GM12872 (cell line): ENCODE measurements at regions not wholly inside any gene's neighbourhood (a gene's known extent, or its start where the extent isn't known, plus 50 kb on each side); places are given as distances from the start of the nearest gene placed in this dataset.

Experiments used
- TF ChIP-seq, protein P1 (sequence below): IDR thresholded peaks from 3 replicates; pipeline ENCODE4 v1.5.1; 2011; ENCODE audit warnings: low read depth, mild to moderate bottlenecking, low read length, moderate library complexity; ENCODE audit not compliant: insufficient read depth

DNA sequence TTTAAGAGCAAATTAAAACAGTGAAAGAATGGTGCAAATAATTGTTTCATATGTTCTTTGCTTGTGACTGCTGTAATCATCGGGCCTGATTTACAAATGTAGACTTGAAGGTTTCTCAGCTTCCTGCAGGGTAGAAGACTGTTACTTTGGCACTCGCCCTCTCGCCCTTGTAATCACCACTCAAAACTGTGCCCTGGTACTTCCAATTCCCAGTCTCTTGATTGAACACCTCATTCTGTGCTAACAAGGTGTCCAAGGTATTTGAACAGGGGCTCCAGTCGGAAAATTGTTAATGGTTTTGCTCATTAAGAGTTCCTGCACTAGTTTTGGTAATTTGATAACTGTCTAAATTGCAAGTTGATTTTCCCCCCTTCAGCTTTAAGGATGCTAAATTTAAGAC lies 209.5 kb downstream of the ZIC1 start:
- TF ChIP-seq, protein P1, sequence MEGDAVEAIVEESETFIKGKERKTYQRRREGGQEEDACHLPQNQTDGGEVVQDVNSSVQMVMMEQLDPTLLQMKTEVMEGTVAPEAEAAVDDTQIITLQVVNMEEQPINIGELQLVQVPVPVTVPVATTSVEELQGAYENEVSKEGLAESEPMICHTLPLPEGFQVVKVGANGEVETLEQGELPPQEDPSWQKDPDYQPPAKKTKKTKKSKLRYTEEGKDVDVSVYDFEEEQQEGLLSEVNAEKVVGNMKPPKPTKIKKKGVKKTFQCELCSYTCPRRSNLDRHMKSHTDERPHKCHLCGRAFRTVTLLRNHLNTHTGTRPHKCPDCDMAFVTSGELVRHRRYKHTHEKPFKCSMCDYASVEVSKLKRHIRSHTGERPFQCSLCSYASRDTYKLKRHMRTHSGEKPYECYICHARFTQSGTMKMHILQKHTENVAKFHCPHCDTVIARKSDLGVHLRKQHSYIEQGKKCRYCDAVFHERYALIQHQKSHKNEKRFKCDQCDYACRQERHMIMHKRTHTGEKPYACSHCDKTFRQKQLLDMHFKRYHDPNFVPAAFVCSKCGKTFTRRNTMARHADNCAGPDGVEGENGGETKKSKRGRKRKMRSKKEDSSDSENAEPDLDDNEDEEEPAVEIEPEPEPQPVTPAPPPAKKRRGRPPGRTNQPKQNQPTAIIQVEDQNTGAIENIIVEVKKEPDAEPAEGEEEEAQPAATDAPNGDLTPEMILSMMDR, result no peak

DNA sequence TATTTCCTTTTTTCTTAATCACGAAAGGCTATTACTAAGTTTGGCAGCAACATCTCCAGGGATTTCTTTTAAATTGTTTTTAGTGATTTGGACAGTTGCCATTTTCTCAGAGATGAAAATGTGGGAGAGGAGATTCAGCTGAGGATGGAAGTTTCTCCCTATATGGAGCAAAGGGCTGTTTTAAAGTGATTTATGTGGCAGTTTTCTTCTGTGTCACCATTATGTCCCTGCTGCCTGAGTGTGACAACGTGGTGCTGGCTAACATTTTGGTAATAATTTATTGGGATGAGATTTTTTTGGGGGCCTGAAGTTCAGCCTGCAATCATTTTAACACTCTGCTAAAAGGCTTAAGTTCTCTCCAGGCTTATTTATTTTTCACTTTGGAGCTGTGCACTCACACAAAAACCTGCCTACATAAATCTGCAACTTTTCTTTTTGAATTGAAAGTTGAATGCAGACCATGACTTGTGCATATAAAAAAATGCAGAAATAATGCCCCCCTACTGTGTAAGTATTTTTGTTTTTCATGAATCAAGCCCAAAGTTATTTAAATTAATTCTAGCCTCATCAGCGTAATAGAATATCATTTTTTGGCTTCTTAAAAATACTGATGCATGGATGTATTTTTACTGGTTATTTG lies 210.9 kb downstream of the ZIC1 start:
- TF ChIP-seq, protein P1, result no peak

DNA sequence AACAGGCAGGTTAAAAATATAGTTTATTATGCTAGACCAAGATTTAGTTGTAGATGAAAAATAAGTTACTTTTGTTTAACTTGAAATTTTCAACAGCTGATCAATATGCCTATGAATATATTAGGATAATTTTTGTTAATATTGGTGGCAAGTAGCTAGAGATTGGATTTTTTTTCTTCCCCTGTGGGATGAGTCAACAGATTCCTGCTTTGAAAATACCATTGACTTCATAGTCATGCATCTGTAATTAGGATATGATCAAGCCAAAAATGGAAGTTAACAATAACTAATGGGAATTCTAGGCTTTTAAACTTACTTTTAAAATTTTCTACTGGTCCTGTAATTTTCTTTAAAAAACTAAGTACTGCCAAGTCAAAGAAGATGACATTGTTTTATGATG lies 211.7 kb downstream of the ZIC1 start:
- TF ChIP-seq, protein P1, result no peak

DNA sequence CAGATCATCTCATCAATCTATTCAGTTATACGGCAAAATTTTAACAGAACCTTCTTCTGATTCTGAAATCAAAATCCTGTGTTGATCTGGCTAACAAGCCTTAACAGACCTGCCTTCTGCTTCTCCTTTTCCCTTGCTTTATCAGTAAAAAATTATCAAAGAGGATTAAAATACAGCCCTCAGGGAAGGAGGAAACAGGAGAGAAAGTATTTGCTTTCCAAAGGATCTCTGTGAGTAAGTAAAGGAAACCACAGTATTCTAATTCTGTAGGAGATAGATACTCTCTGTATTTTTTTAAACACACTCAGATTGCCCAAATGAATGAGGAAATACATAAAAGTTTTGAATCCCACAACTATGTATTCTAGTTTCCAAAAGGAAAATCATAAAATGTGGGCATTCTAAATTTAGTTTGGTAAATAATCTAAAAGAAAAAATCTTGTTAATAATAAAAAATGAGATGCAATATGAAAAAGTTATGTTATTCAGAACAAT lies 221.8 kb downstream of the ZIC1 start:
- TF ChIP-seq, protein P1, result no peak

DNA sequence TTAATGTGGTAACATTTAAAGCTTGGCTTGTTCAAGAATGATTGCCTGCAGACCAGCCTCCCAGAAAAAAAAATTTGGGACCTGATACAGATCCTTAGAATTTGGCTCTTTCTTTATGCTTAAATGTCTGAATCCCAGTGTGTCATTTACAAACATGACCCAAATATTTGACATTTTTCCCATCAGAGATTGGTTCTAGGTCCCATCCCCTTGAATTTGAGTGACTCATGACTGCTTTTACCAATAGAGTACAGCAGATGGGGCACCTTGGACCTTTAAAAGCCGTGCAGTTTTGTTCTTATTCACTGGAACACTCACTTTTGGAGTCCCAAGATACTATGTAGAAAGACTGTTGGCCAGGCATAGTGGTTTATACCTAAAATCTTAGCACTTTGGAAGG lies 231.6 kb downstream of the ZIC1 start:
- TF ChIP-seq, protein P1, result no peak

DNA sequence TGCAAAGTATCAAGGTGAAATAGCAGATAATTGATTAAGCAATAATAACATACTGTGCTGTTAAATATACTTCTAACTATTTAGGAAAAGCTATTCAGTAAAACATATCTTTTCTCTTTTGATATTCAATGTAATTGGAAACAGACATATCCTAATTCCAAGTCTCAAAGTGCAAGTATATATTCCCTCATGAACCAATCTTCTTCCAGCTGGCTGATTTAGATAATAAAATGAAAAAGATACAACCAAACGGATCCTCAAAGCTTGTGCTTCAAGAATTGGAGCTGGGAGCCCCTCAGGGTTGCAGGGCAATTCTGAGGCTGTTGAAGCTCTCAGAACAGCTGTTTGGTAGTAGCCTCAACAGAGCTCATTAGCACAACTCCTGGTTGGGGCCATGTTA lies 236.6 kb downstream of the ZIC1 start:
- TF ChIP-seq, protein P1, result no peak

DNA sequence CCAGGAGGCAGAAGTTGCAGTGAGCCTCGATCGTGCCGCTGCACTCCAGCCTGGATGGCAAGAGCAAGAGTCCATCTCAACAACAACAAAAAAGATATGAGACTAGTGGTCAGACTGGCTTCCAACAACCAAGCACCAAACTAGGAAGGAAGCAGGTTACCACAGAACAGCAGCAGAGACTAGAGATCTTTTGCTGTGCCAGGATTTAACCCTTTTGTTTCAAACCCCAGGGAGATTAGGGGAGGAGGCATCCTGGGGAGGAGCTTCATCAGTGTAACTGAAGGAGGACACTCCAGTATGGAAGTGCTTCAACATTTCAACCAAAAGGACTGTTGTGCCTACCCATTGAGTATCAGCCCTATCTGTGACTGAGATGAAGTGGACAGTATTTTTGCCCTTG lies 240.3 kb downstream of the ZIC1 start:
- TF ChIP-seq, protein P1, result no peak
